Nephron progenitor cell (in vitro differentiated cells): ENCODE measurements at regions not wholly inside any gene's neighbourhood (a gene's known extent, or its start where the extent isn't known, plus 50 kb on each side); places are given as distances from the start of the nearest gene placed in this dataset.

Experiments used
- DNase-seq: peaks from one replicate; pipeline ENCODE4 v3.0.0; 2021
- H3K27ac Mint-ChIP-seq: 2 replicates; pipeline ENCODE4 v1.8.0; 2021; ENCODE audit warnings: mild to moderate bottlenecking, moderate library complexity, mixed read lengths
- H3K27me3 Mint-ChIP-seq: 2 replicates; pipeline ENCODE4 v1.8.0; 2021; ENCODE audit warnings: mild to moderate bottlenecking, low read depth, mixed read lengths; ENCODE audit not compliant: poor library complexity
- H3K36me3 Mint-ChIP-seq: 2 replicates; pipeline ENCODE4 v1.8.0; 2021; ENCODE audit warnings: low read depth, mixed read lengths
- H3K4me1 Mint-ChIP-seq: 2 replicates; pipeline ENCODE4 v1.8.0; 2021; ENCODE audit warnings: mixed read lengths
- H3K4me3 Mint-ChIP-seq: 2 replicates; pipeline ENCODE4 v1.8.0; 2021; ENCODE audit warnings: mild to moderate bottlenecking, moderate library complexity, mixed read lengths
- H3K9me3 Mint-ChIP-seq: 2 replicates; pipeline ENCODE4 v1.8.0; 2021; ENCODE audit warnings: mild to moderate bottlenecking, moderate library complexity, mixed read lengths
- CTCF ChIP-seq: fragments of 200-600 bp; sonication (generic); IDR thresholded peaks from 2 replicates; pipeline ENCODE4 v1.5.0; 2021; ENCODE audit warnings: antibody characterized with exemption

- TF ChIP-seq CTCF: no peak
- DNase-seq: no peak
- H3K27me3 Mint-ChIP-seq: peaks cover 3% of the 10 kb centered on the region
- H3K4me3 Mint-ChIP-seq: no peak overlapping the region
- H3K4me1 Mint-ChIP-seq: no peaks in the 10 kb centered on the region
- no peak overlapping the region for H3K27ac Mint-ChIP-seq
- no peaks in the 10 kb centered on the region for H3K36me3 Mint-ChIP-seq
- peaks cover 47% of the 10 kb centered on the region for H3K9me3 Mint-ChIP-seq
Observed at GRCh38 chr5:4182144-4182543, 586.5 kb downstream of the IRX1 start.

- TF ChIP-seq CTCF: no peak
- Mint-ChIP-seq H3K27me3 (peaks cover 2% of the 10 kb centered on the region), H3K4me1 (no peaks in the 10 kb centered on the region), H3K4me3 (no peak overlapping the region), H3K9me3 (peaks cover 35% of the 10 kb centered on the region), H3K36me3 (no peaks in the 10 kb centered on the region), H3K27ac (no peak overlapping the region)
- DNase-seq: no peak
Observed at GRCh38 chr5:4185127-4185526, 589.5 kb downstream of the IRX1 start.

GRCh38 chr5:4188704-4189103 lies 593.1 kb downstream of the IRX1 start:
- Mint-ChIP-seq H3K27me3 (peaks cover 2% of the 10 kb centered on the region), H3K4me3 (no peak overlapping the region), H3K27ac (no peak overlapping the region), H3K9me3 (peaks cover 31% of the 10 kb centered on the region), H3K36me3 (no peaks in the 10 kb centered on the region), H3K4me1 (no peaks in the 10 kb centered on the region)
- no peak for TF ChIP-seq CTCF
- no peak for DNase-seq

- no peaks in the 10 kb centered on the region for H3K36me3 Mint-ChIP-seq
- peaks cover under 1% of the 10 kb centered on the region for H3K4me1 Mint-ChIP-seq
- no peak for TF ChIP-seq CTCF
- peaks cover 2% of the 10 kb centered on the region for H3K27me3 Mint-ChIP-seq
- no peak overlapping the region for H3K27ac Mint-ChIP-seq
- no peak for DNase-seq
- H3K9me3 Mint-ChIP-seq: peaks cover 25% of the 10 kb centered on the region
- no peak overlapping the region for H3K4me3 Mint-ChIP-seq
Observed at GRCh38 chr5:4189317-4189716, 593.7 kb downstream of the IRX1 start.

- Mint-ChIP-seq H3K27ac (no peak overlapping the region), H3K4me3 (no peak overlapping the region), H3K27me3 (peaks cover 2% of the 10 kb centered on the region), H3K36me3 (no peaks in the 10 kb centered on the region), H3K4me1 (peaks cover 9% of the 10 kb centered on the region), H3K9me3 (peaks cover 8% of the 10 kb centered on the region)
- no peak for DNase-seq
- no peak for TF ChIP-seq CTCF
Observed at GRCh38 chr5:4191041-4191440, 595.4 kb downstream of the IRX1 start.

- no peaks in the 10 kb centered on the region for H3K36me3 Mint-ChIP-seq
- no peak for TF ChIP-seq CTCF
- peaks cover 14% of the 10 kb centered on the region for H3K4me1 Mint-ChIP-seq
- H3K27me3 Mint-ChIP-seq: peaks cover 2% of the 10 kb centered on the region
- no peak for DNase-seq
- H3K4me3 Mint-ChIP-seq: no peak overlapping the region
- peak overlapping the region; percentile 51 for H3K27ac Mint-ChIP-seq
- peaks cover 3% of the 10 kb centered on the region for H3K9me3 Mint-ChIP-seq
Observed at GRCh38 chr5:4191703-4192102, 596.1 kb downstream of the IRX1 start.
